H1 (cell line): ENCODE measurements at regions not wholly inside any gene's neighbourhood (a gene's known extent, or its start where the extent isn't known, plus 50 kb on each side); places are given as distances from the start of the nearest gene placed in this dataset.

ENCODE experiments used
- CTCF ChIA-PET: fragments of 300-600 bp; sonication (Branson Sonifier 250); formaldehyde crosslinking; loops from one replicate; lab custom pipeline; 2021; ENCODE audit not compliant: partially characterized antibody; lab: Charles Lee
- POLR2A ChIA-PET: fragments of 300-600 bp; sonication (Branson Sonifier 250); formaldehyde crosslinking; loops from one replicate; lab custom pipeline; 2021; ENCODE audit warnings: inconsistent platforms; ENCODE audit not compliant: partially characterized antibody; lab: Charles Lee
- DNase-seq, 2 experiments: peaks; one replicate each; pipeline versions ENCODE4 v3.0.0 to v3.0.0-alpha.2; 2010 to 2022; ENCODE audit warnings: low spot score in 2 of 2, low read depth in 1 of 2, mixed read lengths in 1 of 2
- FAIRE-seq: peaks from 2 replicates; lab custom pipeline; 2011; peaks lifted over from hg19 to GRCh38; lab: Jason Lieb, UNC
- H2AFZ ChIP-seq: 2 replicates; pipeline ENCODE4 v1.8.1; 2012; ENCODE audit warnings: low read length, inconsistent platforms
- H2AK5ac ChIP-seq: 2 replicates; pipeline ENCODE4 v1.6.1; 2013; ENCODE audit warnings: low read depth, low read length
- H2BK120ac ChIP-seq: replicated peaks from 2 replicates; pipeline ENCODE3; 2013; ENCODE audit warnings: low read depth, low read length, inconsistent platforms
- H2BK12ac ChIP-seq: 2 replicates; pipeline ENCODE4 v1.6.1; 2013; ENCODE audit warnings: low read depth, low read length
- H2BK15ac ChIP-seq: 2 replicates; pipeline ENCODE4 v1.6.1; 2013; ENCODE audit warnings: low read length
- H2BK20ac ChIP-seq: 2 replicates; pipeline ENCODE4 v1.6.1; 2013; ENCODE audit warnings: low read length
- H2BK5ac ChIP-seq: 2 replicates; pipeline ENCODE4 v1.6.1; 2013; ENCODE audit warnings: low read depth, low read length
- H3K14ac ChIP-seq: 2 replicates; pipeline ENCODE4 v1.6.1; 2013; ENCODE audit warnings: inconsistent platforms; ENCODE audit not compliant: insufficient read length
- H3K18ac ChIP-seq: 2 replicates; pipeline ENCODE4 v1.6.1; 2013; ENCODE audit warnings: low read length; ENCODE audit errors: extremely low read depth
- H3K23ac ChIP-seq: 2 replicates; pipeline ENCODE4 v1.6.1; 2013; ENCODE audit warnings: inconsistent platforms; ENCODE audit not compliant: insufficient read length
- H3K23me2 ChIP-seq: 2 replicates; pipeline ENCODE4 v1.6.1; 2013; ENCODE audit warnings: low read depth, low read length
- H3K27ac ChIP-seq: 2 replicates; pipeline ENCODE4 v1.6.1; 2011; ENCODE audit warnings: low read depth, low read length, inconsistent platforms
- H3K27me3 ChIP-seq, 4 experiments: replicated peaks in 1 of 4; 1 replicate in 1 of 4; 2 replicates in 3 of 4; pipeline versions ENCODE4 v1.6.1 to v1.8.1; 2011 to 2013; ENCODE audit warnings: low read length in 3 of 4, mild to moderate bottlenecking in 3 of 4, inconsistent platforms in 2 of 4, mixed read lengths in 2 of 4, moderate library complexity in 1 of 4; ENCODE audit not compliant: control insufficient read depth in 3 of 4, insufficient read depth in 3 of 4; ENCODE audit errors: extremely low read depth in 1 of 4
- H3K36me3 ChIP-seq, 4 experiments: 2 replicates each; pipeline versions ENCODE4 v1.6.1 to v1.8.1; 2011 to 2013; ENCODE audit warnings: mild to moderate bottlenecking in 4 of 4, low read length in 3 of 4, moderate library complexity in 2 of 4, control low read depth in 1 of 4, inconsistent platforms in 1 of 4; ENCODE audit not compliant: insufficient read depth in 4 of 4, control insufficient read depth in 2 of 4
- H3K4ac ChIP-seq: replicated peaks from 2 replicates; pipeline ENCODE3; 2013; ENCODE audit warnings: low read length, low read depth, mixed read lengths, inconsistent platforms; ENCODE audit not compliant: insufficient read length
- H3K4me1 ChIP-seq, 4 experiments: replicated peaks in 1 of 4; 1 replicate in 1 of 4; 2 replicates in 3 of 4; pipeline versions ENCODE4 v1.6.1 to v1.8.1; 2011 to 2013; ENCODE audit warnings: low read length in 3 of 4, inconsistent platforms in 2 of 4, mixed read lengths in 1 of 4; ENCODE audit not compliant: insufficient read depth in 4 of 4, control insufficient read depth in 3 of 4
- H3K4me2 ChIP-seq, 2 experiments: 2 replicates each; pipeline versions ENCODE4 v1.6.1 to v1.8.1; 2011 to 2013; ENCODE audit warnings: low read depth in 2 of 2, low read length in 2 of 2, control low read depth in 1 of 2, inconsistent platforms in 1 of 2, mild to moderate bottlenecking in 1 of 2; ENCODE audit not compliant: insufficient read depth in 1 of 2
- H3K4me3 ChIP-seq, 4 experiments: fragments of 200-600, 300-600 bp in 1 of 4; sonication (generic), shearing (Covaris generic), sonication (Bioruptor Twin) in 1 of 4; 2 replicates each; pipeline versions ENCODE4 v1.5.1 to v1.8.1; 2011 to 2016; ENCODE audit warnings: low read length in 4 of 4, low read depth in 3 of 4, control low read depth in 2 of 4, inconsistent platforms in 2 of 4, mild to moderate bottlenecking in 2 of 4, mixed read lengths in 1 of 4, moderate library complexity in 1 of 4; ENCODE audit not compliant: insufficient read depth in 2 of 4; ENCODE audit errors: extremely low read depth in 1 of 4
- H3K56ac ChIP-seq: replicated peaks from 2 replicates; pipeline ENCODE3; 2013; ENCODE audit warnings: low read depth, mild to moderate bottlenecking, mixed read lengths, low read length, inconsistent platforms; ENCODE audit not compliant: insufficient read length
- H3K79me1 ChIP-seq: 2 replicates; pipeline ENCODE4 v1.6.1; 2013; ENCODE audit warnings: low read depth, low read length, control low read depth
- H3K79me2 ChIP-seq, 2 experiments: 2 replicates each; pipeline versions ENCODE4 v1.6.1 to v1.8.1; 2012 to 2013; ENCODE audit warnings: low read length in 2 of 2, mild to moderate bottlenecking in 2 of 2, inconsistent platforms in 1 of 2; ENCODE audit not compliant: insufficient read depth in 2 of 2, control insufficient read depth in 1 of 2
- H3K9ac ChIP-seq, 4 experiments: replicated peaks in 1 of 4; 1 replicate in 1 of 4; 2 replicates in 3 of 4; pipeline versions ENCODE4 v1.6.1 to v1.8.1; 2011 to 2013; ENCODE audit warnings: low read depth in 3 of 4, low read length in 3 of 4, control low read depth in 2 of 4, mild to moderate bottlenecking in 2 of 4, moderate library complexity in 2 of 4, inconsistent platforms in 1 of 4; ENCODE audit errors: extremely low read depth in 1 of 4
- H3K9me3 ChIP-seq, 2 experiments: 2 replicates each; pipeline versions ENCODE4 v1.6.1 to v1.8.1; 2012 to 2013; ENCODE audit warnings: mild to moderate bottlenecking in 2 of 2, moderate library complexity in 2 of 2, control low read depth in 1 of 2, inconsistent platforms in 1 of 2, low read depth in 1 of 2, low read length in 1 of 2, mixed read lengths in 1 of 2; ENCODE audit not compliant: insufficient read depth in 2 of 2
- H4K20me1 ChIP-seq, 2 experiments: replicated peaks in 1 of 2; 2 replicates each; pipeline versions ENCODE3 to v1.8.1; 2011 to 2013; ENCODE audit warnings: inconsistent platforms in 2 of 2, low read length in 2 of 2, mild to moderate bottlenecking in 1 of 2; ENCODE audit not compliant: insufficient read depth in 2 of 2, control insufficient read depth in 1 of 2
- H4K5ac ChIP-seq: 2 replicates; pipeline ENCODE4 v1.6.1; 2013; ENCODE audit warnings: low read length, low read depth, mixed read lengths, inconsistent platforms; ENCODE audit not compliant: insufficient read length
- H4K8ac ChIP-seq: 2 replicates; pipeline ENCODE4 v1.8.0; 2013; ENCODE audit warnings: mild to moderate bottlenecking, moderate library complexity, low read length, inconsistent platforms; ENCODE audit not compliant: insufficient read depth; ENCODE audit errors: extremely low read depth
- H4K91ac ChIP-seq: replicated peaks from 2 replicates; pipeline ENCODE3; 2013; ENCODE audit warnings: low read length, mixed read lengths, inconsistent platforms; ENCODE audit not compliant: insufficient read length
- CREB1 ChIP-seq: IDR thresholded peaks from 2 replicates; pipeline ENCODE4 v1.6.1; 2012; ENCODE audit warnings: inconsistent platforms
- FOSL1 ChIP-seq: IDR thresholded peaks from 2 replicates; pipeline ENCODE4 v1.6.1; 2011; ENCODE audit warnings: mild to moderate bottlenecking, low read depth, low read length, moderate library complexity; ENCODE audit not compliant: insufficient read depth
- GABPA ChIP-seq: IDR thresholded peaks from 2 replicates; pipeline ENCODE4 v1.6.1; 2011; ENCODE audit warnings: mild to moderate bottlenecking, low read length, moderate library complexity, borderline replicate concordance; ENCODE audit not compliant: insufficient read depth
- HDAC2 ChIP-seq, 2 experiments: fragments of 300-600 bp in 1 of 2; sonication (generic) in 1 of 2; IDR thresholded peaks; 2 replicates each; pipeline ENCODE4 v1.6.1; 2011 to 2012; ENCODE audit warnings: low read depth in 2 of 2, low read length in 2 of 2, mild to moderate bottlenecking in 2 of 2, moderate library complexity in 2 of 2, borderline replicate concordance in 1 of 2, inconsistent platforms in 1 of 2
- JUN ChIP-seq: IDR thresholded peaks from 2 replicates; pipeline ENCODE4 v1.6.1; 2011; ENCODE audit warnings: low read depth, mild to moderate bottlenecking, improper control_type of control experiment, low read length
- KDM5A ChIP-seq: fragments of 200-600 bp; IDR thresholded peaks from 2 replicates; pipeline ENCODE4 v1.7.1; 2012; ENCODE audit warnings: mild to moderate bottlenecking, low read length, inconsistent platforms, mixed read lengths
- POU5F1 ChIP-seq: IDR thresholded peaks from 2 replicates; pipeline ENCODE4 v1.6.1; 2011; ENCODE audit warnings: low read depth, mild to moderate bottlenecking, low read length, moderate library complexity
- SP1 ChIP-seq: IDR thresholded peaks from 2 replicates; pipeline ENCODE4 v1.6.1; 2011; ENCODE audit warnings: low read depth, low read length
- TBP ChIP-seq: IDR thresholded peaks from 2 replicates; pipeline ENCODE4 v1.6.1; 2011; ENCODE audit warnings: low read depth, low read length, improper control_type of control experiment
- TCF12 ChIP-seq: IDR thresholded peaks from 2 replicates; pipeline ENCODE4 v1.6.1; 2011; ENCODE audit warnings: low read depth, mild to moderate bottlenecking, low read length
- TEAD4 ChIP-seq: IDR thresholded peaks from 2 replicates; pipeline ENCODE4 v1.6.1; 2012; ENCODE audit warnings: low read depth, low read length, inconsistent platforms, mixed read lengths
- WGBS, 2 experiments: shearing (Covaris generic) in 1 of 2; methylation state at CpG; one replicate each; pipeline versions ENCODE4 v1.1.6 to v1.1.7; 2013 to 2015; ENCODE audit warnings: low lambda C conversion rate in 2 of 2, mixed read lengths in 2 of 2, inconsistent platforms in 1 of 2, low coverage in 1 of 2, missing lambda C conversion rate in 1 of 2; ENCODE audit not compliant: insufficient replicate concordance in 2 of 2, insufficient coverage in 1 of 2, insufficient read length in 1 of 2; ENCODE audit errors: extremely low coverage in 1 of 2, missing lambda C conversion rate in 1 of 2; 5-methylcytosine and 5-hydroxymethylcytosine counted together
- TF ChIP-seq, protein P1 (sequence below): IDR thresholded peaks from 2 replicates; pipeline ENCODE4 v1.6.1; 2011; ENCODE audit warnings: low read length, improper control_type of control experiment

DNA sequence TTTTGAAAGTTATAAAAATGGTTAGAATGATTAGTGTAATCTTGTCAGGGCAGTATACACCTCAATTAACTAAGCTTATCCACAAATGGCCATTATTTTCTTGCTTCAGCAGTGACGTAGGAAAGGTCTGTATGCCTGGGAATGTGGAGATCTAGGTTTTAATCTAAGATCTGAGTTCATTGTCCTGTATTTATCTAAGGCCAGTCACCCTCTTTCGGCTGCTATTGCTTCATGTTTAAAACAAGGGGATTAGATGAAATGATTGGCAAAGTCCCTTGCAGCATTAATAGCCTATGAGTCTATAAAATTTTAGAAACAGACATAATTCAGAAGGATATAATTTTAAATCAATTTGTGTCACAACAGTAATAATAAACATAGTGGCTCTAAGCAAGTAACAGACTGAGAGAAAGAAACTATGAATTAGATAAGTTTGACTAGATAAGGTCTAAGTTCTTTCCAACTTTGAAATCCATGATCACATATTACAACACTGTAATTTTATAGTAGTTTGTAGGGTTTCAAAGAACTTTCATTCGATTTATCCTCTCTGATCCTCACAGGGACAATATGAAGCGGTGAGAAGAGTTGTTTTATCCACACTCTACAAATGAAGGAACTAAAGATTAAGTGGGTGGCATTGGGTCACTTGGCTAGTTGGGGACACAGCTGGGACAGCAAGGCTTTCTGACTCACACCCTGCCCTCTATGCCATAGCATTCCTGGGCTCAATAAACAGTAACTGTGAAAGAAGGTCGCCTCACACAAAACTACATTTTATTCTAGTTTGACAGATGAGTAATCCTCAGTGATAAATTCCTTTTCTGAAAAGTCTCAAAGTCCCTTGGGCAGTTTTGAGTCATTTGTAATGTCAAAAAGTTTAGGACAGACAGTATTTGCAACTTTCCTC is 60.6 kb upstream of the RDX start:
- CTCF ChIA-PET = interaction anchor here (0.6 to 1.3 kb wide), 2 partner anchors 30 to 46 kb away, joined by 3 read pairs; no protein-coding TSS in a partner anchor
- Histone ChIP-seq H3K79me2 (no peaks in the 10 kb centered on the region), H2BK20ac (no peak overlapping the region), H3K18ac (no peak overlapping the region; the same call in 1 of the 2 replicates), H3K9ac (no peak overlapping the region), H3K4me1 (peaks cover 0 to 5% (median 0%) of the 10 kb centered on the region in 4 experiments; a peak in 1 of 7 replicates), H3K4me3 (no peak overlapping the region), H3K14ac (no peak overlapping the region), H3K4me2 (no peak overlapping the region), H3K79me1 (no peaks in the 10 kb centered on the region), H3K36me3 (no peaks in the 10 kb centered on the region), H2BK120ac (no peak overlapping the region), H4K20me1 (no peaks in the 10 kb centered on the region), H4K5ac (no peak overlapping the region), H4K8ac (no peak overlapping the region), H2BK12ac (0 out of 2 replicates have a peak overlapping the region, but pooled peaks have one; percentile 56), H2AK5ac (no peak overlapping the region), H3K27me3 (no peaks in the 10 kb centered on the region), H3K27ac (no peak overlapping the region), H2AFZ (no peak overlapping the region), H4K91ac (no peak overlapping the region), H3K23ac (no peak overlapping the region), H3K4ac (no peak overlapping the region), H3K23me2 (no peaks in the 10 kb centered on the region; the same call in 1 of the 2 replicates), H2BK15ac (no peak overlapping the region), H3K9me3 (no peaks in the 10 kb centered on the region), H2BK5ac (no peak overlapping the region), H3K56ac (no peak overlapping the region)
- DNase-seq (no peak), FAIRE-seq (no peak)
- POLR2A ChIA-PET = no interaction called here
- 78% methylated on average over 5 of the region's 5 CpGs; no CpG with 5 or more reads in 1 of the 2 experiments for WGBS, 2 experiments
- TF ChIP-seq HDAC2 (IDR thresholded peaks at IDR 0.05; ENCODE audit: borderline replicate concordance in 1 of 2, low read depth in 2 of 2, low read length in 2 of 2) (no peak), KDM5A (no peak), CREB1 (no peak), FOSL1 (no peak), SP1 (no peak), GABPA (no peak), POU5F1 (no peak), JUN (no peak), TBP (no peak), TEAD4 (no peak), TCF12 (no peak)
- TF ChIP-seq, protein P1, sequence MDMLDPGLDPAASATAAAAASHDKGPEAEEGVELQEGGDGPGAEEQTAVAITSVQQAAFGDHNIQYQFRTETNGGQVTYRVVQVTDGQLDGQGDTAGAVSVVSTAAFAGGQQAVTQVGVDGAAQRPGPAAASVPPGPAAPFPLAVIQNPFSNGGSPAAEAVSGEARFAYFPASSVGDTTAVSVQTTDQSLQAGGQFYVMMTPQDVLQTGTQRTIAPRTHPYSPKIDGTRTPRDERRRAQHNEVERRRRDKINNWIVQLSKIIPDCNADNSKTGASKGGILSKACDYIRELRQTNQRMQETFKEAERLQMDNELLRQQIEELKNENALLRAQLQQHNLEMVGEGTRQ = no peak
